ENCODE measurements at regions not wholly inside any gene's neighbourhood (a gene's known extent, or its start where the extent isn't known, plus 50 kb on each side); places are given as distances from the start of the nearest gene placed in this dataset.

DNA sequence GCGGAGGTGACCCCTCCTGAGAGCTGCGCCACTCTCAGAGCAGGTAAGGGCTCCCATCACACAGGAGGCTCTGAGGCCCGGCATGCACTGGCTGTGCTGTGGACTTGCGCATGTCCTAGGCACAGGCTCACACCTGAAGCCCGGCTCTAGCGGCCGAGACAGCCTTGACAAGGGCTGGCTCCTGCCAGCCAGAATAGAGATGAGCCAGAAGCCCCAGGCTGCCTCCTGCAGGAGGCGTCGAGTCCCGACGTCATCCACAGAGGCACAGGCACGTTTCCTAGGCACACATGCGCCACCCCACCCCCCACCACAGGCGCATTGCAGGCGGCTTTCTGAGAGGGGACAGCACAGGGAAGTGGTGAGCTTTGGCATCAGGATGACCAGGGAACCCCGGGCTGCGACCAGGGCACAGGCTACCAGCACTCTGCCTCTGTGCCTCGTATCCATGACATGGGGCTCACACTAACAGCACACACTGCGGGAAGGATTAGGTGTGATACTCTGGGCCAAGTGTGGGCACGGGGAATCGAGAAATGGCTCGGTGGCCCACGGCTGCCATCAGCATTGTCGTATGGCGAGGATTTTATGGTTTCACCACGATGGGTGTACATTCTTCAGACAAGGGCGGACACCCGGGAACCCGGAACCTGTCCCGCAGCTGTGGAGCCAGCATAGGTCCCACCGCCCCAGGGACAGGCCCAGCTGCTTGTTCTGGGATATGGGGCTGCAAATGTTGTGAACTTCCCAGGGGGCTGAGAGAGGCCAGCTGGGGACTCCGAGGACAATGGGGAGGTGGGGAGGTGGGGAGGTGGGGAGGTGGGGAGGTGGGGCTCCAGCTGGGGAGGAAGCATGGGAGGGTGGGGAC lies 90.7 kb upstream of the ADRA2C start:
- TF ChIP-seq POLR2AphosphoS5 (IDR thresholded peaks at IDR 0.05; ENCODE audit: low read depth, low read length): no peak
- TF ChIP-seq TAF1 (IDR thresholded peaks at IDR 0.05; ENCODE audit: low read depth, low read length): no peak
- TF ChIP-seq POLR2A (IDR thresholded peaks at IDR 0.05; ENCODE audit: low read depth, low read length): no peak

Data from GM12891 (cell line).